GM12874 (cell line): ENCODE measurements at regions not wholly inside any gene's neighbourhood (a gene's known extent, or its start where the extent isn't known, plus 50 kb on each side); places are given as distances from the start of the nearest gene placed in this dataset.

Source experiments
- TF ChIP-seq, protein P1 (sequence below): IDR thresholded peaks from 2 replicates; pipeline ENCODE4 v1.5.1; 2011; ENCODE audit warnings: low read depth, mild to moderate bottlenecking, control low read depth, low read length, moderate library complexity; ENCODE audit not compliant: insufficient read depth

DNA sequence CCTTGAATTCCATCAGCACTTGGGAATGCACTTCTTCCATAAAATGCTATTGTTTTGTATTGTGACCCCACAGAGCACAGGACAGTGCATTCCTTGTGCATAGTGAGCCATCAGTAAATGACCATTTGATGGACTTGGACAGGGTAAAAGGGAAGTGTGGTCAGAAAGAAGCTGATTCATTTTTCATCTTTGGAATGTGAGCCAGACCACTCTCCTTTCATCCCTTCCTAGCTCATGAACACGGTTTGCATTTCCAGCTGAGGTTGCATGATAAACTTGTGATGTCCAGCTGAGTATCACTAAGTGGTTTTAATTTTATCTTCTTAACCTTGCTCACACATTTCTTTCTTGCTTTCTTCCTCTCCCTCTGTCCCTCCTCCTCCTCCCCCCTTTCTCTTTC is 101.3 kb downstream of the NUDT12 start:
- TF ChIP-seq, protein P1, sequence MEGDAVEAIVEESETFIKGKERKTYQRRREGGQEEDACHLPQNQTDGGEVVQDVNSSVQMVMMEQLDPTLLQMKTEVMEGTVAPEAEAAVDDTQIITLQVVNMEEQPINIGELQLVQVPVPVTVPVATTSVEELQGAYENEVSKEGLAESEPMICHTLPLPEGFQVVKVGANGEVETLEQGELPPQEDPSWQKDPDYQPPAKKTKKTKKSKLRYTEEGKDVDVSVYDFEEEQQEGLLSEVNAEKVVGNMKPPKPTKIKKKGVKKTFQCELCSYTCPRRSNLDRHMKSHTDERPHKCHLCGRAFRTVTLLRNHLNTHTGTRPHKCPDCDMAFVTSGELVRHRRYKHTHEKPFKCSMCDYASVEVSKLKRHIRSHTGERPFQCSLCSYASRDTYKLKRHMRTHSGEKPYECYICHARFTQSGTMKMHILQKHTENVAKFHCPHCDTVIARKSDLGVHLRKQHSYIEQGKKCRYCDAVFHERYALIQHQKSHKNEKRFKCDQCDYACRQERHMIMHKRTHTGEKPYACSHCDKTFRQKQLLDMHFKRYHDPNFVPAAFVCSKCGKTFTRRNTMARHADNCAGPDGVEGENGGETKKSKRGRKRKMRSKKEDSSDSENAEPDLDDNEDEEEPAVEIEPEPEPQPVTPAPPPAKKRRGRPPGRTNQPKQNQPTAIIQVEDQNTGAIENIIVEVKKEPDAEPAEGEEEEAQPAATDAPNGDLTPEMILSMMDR: no peak

DNA sequence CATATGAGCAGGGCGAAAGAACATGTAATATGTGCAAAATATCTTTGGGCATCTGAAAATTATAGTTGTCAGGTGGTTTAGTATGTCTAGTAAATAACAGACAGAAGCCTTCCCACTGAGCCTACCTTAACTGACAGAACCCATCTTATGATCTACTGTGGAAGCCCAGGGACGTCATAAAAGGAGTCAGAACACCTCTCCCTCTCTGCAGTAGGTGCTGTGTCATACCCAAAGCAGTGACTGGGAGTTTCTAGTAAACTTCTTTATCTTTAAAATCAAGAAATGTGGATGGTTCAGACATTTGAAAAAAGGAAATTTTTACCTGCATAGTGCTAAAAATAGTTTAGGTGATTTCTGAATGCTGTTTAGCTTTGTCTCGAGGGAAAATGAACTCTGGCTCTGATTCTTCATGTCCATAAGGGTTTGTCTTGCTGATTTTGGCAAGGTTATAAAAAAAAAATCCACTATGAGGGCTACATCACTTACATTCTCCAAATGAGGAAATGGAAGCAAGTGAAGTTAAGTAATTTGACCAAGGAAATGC is 104.0 kb downstream of the NUDT12 start:
- TF ChIP-seq, protein P1: no peak

DNA sequence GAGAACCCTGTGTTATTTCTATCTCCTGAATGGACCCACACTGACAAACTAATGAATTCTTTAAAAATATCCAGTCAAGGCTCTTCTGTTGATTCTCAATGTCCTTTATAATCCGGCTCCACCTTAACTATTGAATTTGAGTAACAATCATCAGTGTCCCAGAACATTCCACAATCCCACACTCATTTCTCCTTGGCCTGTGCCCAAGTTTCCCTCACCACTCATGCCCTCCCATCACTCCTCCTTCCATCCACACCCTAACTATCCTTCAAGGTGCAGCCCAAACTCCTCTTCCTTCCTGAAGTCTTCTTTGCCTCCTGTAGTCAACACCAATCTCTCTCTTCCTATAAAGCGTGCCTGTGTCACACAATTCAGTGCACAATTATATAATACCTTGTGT is 106.1 kb downstream of the NUDT12 start:
- TF ChIP-seq, protein P1: no peak

DNA sequence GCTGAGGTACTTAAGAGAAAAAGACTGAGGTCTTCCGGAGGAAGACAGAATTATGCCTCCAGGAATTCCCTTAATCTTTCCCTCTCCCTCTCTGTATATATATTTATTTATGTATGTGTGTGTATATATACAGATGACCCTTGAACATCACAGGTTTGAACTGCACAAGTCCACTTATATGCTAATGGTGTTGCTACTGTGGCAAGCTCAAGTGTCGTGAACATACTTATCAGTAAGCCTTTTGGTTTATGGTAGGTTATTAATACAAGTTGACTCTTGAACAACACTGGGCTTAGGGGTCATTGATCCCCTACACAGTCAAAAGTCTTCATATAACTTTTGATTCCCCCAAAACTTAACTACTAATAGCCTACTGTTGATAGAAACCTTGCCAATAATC is 106.8 kb downstream of the NUDT12 start:
- TF ChIP-seq, protein P1: no peak

DNA sequence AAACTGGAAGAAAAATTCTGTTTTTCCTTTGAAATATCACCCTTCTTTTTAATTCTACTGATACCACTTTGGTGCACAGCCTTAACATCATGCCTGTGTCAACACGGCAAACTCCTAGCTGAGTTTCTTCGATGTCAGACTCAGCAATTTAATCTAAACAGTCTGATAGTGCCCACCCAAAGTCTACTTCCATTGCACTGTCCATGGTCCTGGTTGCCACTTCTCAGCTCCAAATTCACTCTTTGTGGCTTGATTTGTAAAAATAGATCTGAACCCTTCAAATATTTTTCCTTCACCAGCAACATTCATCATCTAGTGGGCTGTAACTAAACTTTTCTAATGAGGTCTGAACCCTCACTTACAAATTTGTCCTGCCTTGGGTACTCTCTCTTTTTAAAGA is 107.8 kb downstream of the NUDT12 start:
- TF ChIP-seq, protein P1: no peak

DNA sequence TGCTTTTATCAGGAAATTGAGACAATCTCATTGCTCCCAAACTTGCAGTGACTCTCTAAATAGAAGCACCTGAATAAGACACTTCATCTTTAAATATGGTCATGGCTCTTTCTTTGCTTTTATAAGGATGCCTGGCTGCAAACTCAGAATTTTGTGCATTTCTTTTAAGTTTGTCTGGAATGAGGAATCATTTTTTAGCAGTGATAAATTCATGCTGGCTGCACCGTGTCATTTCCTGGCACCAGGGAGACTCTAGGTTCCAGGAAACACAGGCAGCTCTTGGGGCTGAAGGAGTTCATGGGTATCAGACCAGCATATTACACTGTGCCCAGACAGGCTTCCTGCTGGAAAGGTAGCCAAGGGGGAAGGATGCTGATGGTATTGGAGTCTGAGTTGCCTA is 109.9 kb downstream of the NUDT12 start:
- TF ChIP-seq, protein P1: no peak

DNA sequence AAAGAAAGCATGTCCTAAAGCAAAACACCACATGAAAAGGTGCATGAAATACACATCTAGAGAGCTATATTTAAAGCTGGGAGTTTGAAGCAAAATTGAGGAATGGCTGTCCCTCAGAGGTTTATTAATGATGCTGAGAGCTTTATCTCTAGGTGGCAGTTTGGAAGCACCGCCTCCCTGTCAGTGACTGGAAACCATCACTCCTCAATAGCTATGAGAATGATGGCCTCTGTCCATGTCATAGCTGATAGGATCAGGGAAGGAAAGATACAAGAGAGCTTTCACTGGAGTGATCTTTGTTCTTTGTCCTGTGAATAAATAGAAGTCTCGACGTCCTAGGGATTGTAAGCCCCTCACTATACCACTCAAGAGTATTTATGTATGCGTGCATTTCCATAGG is 110.5 kb downstream of the NUDT12 start:
- TF ChIP-seq, protein P1: no peak
